Astrocyte (in vitro differentiated cells and primary cell): ENCODE measurements at regions not wholly inside any gene's neighbourhood (a gene's known extent, or its start where the extent isn't known, plus 50 kb on each side); places are given as distances from the start of the nearest gene placed in this dataset.

ENCODE experiments used
- EZH2 ChIP-seq: IDR thresholded peaks from 2 replicates; pipeline ENCODE4 v1.6.1; 2012; ENCODE audit warnings: mild to moderate bottlenecking, low read length, inconsistent platforms; ENCODE audit not compliant: insufficient read depth
- TF ChIP-seq, protein P1 (sequence below): IDR thresholded peaks from 2 replicates; pipeline ENCODE4 v1.5.1; 2011; ENCODE audit warnings: low read depth, mild to moderate bottlenecking, inconsistent platforms, low read length, moderate library complexity; ENCODE audit not compliant: insufficient read depth

DNA sequence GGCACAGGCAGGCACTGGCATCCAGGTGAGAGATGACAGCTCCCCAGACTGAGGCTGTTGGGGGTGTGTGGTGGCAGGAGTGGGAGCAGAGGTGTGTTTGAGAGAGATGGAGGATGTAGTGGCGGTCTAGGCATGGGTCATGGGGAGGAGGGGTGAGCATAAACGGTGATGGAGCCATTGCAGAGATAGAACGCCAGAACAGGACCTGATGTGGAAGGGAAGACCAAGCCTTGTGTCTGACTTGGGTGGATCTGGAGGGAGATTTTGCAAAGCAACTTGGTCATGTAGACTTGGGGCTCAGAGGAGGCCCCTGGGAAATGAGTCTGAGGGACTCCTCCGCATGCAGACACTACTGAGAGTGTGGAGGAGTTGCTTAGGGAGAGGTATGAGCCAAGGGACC, 50.0 kb upstream of the CLDN5 start:
- TF ChIP-seq, protein P1, sequence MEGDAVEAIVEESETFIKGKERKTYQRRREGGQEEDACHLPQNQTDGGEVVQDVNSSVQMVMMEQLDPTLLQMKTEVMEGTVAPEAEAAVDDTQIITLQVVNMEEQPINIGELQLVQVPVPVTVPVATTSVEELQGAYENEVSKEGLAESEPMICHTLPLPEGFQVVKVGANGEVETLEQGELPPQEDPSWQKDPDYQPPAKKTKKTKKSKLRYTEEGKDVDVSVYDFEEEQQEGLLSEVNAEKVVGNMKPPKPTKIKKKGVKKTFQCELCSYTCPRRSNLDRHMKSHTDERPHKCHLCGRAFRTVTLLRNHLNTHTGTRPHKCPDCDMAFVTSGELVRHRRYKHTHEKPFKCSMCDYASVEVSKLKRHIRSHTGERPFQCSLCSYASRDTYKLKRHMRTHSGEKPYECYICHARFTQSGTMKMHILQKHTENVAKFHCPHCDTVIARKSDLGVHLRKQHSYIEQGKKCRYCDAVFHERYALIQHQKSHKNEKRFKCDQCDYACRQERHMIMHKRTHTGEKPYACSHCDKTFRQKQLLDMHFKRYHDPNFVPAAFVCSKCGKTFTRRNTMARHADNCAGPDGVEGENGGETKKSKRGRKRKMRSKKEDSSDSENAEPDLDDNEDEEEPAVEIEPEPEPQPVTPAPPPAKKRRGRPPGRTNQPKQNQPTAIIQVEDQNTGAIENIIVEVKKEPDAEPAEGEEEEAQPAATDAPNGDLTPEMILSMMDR, result no peak
- TF ChIP-seq EZH2, result no peak
